Neural cell (in vitro differentiated cells): ENCODE measurements at regions not wholly inside any gene's neighbourhood (a gene's known extent, or its start where the extent isn't known, plus 50 kb on each side); places are given as distances from the start of the nearest gene placed in this dataset.

ENCODE experiments used
- H2AFZ ChIP-seq: fragments of 200-600, 300-800 bp; sonication (generic), shearing (Covaris generic); 2 replicates; pipeline ENCODE4 v1.6.0; 2014; ENCODE audit warnings: low read depth, mild to moderate bottlenecking, antibody characterized with exemption, low read length, moderate library complexity
- H3F3A ChIP-seq: fragments of 200-600 bp; shearing (Covaris generic); 2 replicates; pipeline ENCODE4 v1.6.1; 2016; ENCODE audit warnings: mild to moderate bottlenecking, moderate library complexity, mixed read lengths, antibody characterized with exemption, low read length; ENCODE audit not compliant: insufficient read depth, poor library complexity, severe bottlenecking
- H3K27ac ChIP-seq: fragments of 200-600, 300-800 bp; sonication (generic), shearing (Covaris generic); 2 replicates; pipeline ENCODE4 v1.5.1; 2014; ENCODE audit warnings: mild to moderate bottlenecking, low read length, moderate library complexity
- H3K27me3 ChIP-seq: fragments of 300-800, 200-600 bp; sonication (generic), shearing (Covaris generic); 2 replicates; pipeline ENCODE4 v1.6.0; 2014; ENCODE audit warnings: mild to moderate bottlenecking, low read depth, low read length, moderate library complexity; ENCODE audit not compliant: insufficient read depth
- H3K36me3 ChIP-seq: fragments of 300-800, 200-600 bp; sonication (generic), shearing (Covaris generic); 2 replicates; pipeline ENCODE4 v1.5.1; 2014; ENCODE audit warnings: mild to moderate bottlenecking, antibody characterized with exemption, low read length, moderate library complexity; ENCODE audit not compliant: insufficient read depth
- H3K4me2 ChIP-seq: fragments of 300-800, 200-600 bp; sonication (generic), shearing (Covaris generic); 2 replicates; pipeline ENCODE4 v1.6.0; 2014; ENCODE audit warnings: mild to moderate bottlenecking, low read length
- H3K4me3 ChIP-seq: fragments of 300-800, 200-600 bp; sonication (generic), shearing (Covaris generic); 2 replicates; pipeline ENCODE4 v1.5.1; 2014; ENCODE audit warnings: mild to moderate bottlenecking, low read length, moderate library complexity
- H3K79me2 ChIP-seq: fragments of 200-600 bp; shearing (Covaris generic); replicated peaks from 2 replicates; pipeline ENCODE4 v1.6.0; 2014; ENCODE audit warnings: mild to moderate bottlenecking, low read length, moderate library complexity; ENCODE audit not compliant: insufficient read depth
- H3K9ac ChIP-seq: fragments of 300-800, 200-600 bp; sonication (generic), shearing (Covaris generic); 2 replicates; pipeline ENCODE4 v1.6.1; 2016; ENCODE audit warnings: mild to moderate bottlenecking, low read length, mixed read lengths
- H3K9me2 ChIP-seq: fragments of 200-600 bp; shearing (Covaris generic); 2 replicates; pipeline ENCODE4 v1.6.1; 2016; ENCODE audit warnings: mild to moderate bottlenecking, low read length, mixed read lengths; ENCODE audit not compliant: insufficient read depth
- H3K9me3 ChIP-seq: fragments of 200-600, 300-800 bp; sonication (generic), shearing (Covaris generic); 2 replicates; pipeline ENCODE4 v1.6.1; 2016; ENCODE audit warnings: mild to moderate bottlenecking, mixed run types, low read length, moderate library complexity, mixed read lengths
- H4K20me1 ChIP-seq: fragments of 200-600 bp; shearing (Covaris generic); 2 replicates; pipeline ENCODE4 v1.6.1; 2016; ENCODE audit warnings: mild to moderate bottlenecking, mixed run types; ENCODE audit not compliant: insufficient read depth
- CTCF ChIP-seq: fragments of 450-650 bp; IDR thresholded peaks from 2 replicates; pipeline ENCODE4 v1.5.1; 2014; ENCODE audit warnings: antibody characterized with exemption, mild to moderate bottlenecking, moderate library complexity; ENCODE audit not compliant: poor library complexity, severe bottlenecking
- EP300 ChIP-seq: fragments of 450-650 bp; conservative IDR thresholded peaks from 2 replicates; pipeline ENCODE4 v1.6.1; 2014; ENCODE audit warnings: antibody characterized with exemption, mild to moderate bottlenecking, moderate library complexity; ENCODE audit not compliant: poor library complexity, severe bottlenecking
- EZH2 ChIP-seq: fragments of 200-600, 300-800 bp; shearing (Covaris generic), sonication (generic); IDR thresholded peaks from 2 replicates; pipeline ENCODE4 v1.6.1; 2014; ENCODE audit warnings: antibody characterized with exemption, low read length, borderline replicate concordance, mild to moderate bottlenecking; ENCODE audit not compliant: insufficient read depth, poor library complexity, severe bottlenecking
- MXI1 ChIP-seq: fragments of 450-650 bp; conservative IDR thresholded peaks from 2 replicates; pipeline ENCODE4 v1.6.1; 2014; ENCODE audit warnings: antibody characterized with exemption, mild to moderate bottlenecking; ENCODE audit not compliant: poor library complexity, severe bottlenecking
- POLR2AphosphoS5 ChIP-seq: IDR thresholded peaks from 2 replicates; pipeline ENCODE4 v1.6.1; 2012
- RAD21 ChIP-seq: fragments of 450-650 bp; conservative IDR thresholded peaks from 2 replicates; pipeline ENCODE4 v1.6.1; 2014; ENCODE audit warnings: antibody characterized with exemption, mild to moderate bottlenecking, moderate library complexity
- REST ChIP-seq: IDR thresholded peaks from 2 replicates; pipeline ENCODE4 v1.6.1; 2012; ENCODE audit warnings: borderline replicate concordance
- SMC3 ChIP-seq: fragments of 450-650 bp; conservative IDR thresholded peaks from 2 replicates; pipeline ENCODE4 v1.6.1; 2014; ENCODE audit warnings: antibody characterized with exemption, mild to moderate bottlenecking, moderate library complexity; ENCODE audit not compliant: poor library complexity
- TAF1 ChIP-seq: IDR thresholded peaks from 2 replicates; pipeline ENCODE4 v1.6.1; 2012; ENCODE audit warnings: low read depth

- Histone ChIP-seq H3K27ac (no peak overlapping the region), H3K79me2 (no peaks in the 10 kb centered on the region), H3K9me2 (no peaks in the 10 kb centered on the region), H3K27me3 (no peaks in the 10 kb centered on the region), H4K20me1 (no peaks in the 10 kb centered on the region), H3K4me2 (no peak overlapping the region), H3K9me3 (no peaks in the 10 kb centered on the region), H3K36me3 (no peaks in the 10 kb centered on the region), H3F3A (no peaks in the 10 kb centered on the region), H3K9ac (no peak overlapping the region), H2AFZ (no peak overlapping the region), H3K4me3 (no peak overlapping the region)
- TF ChIP-seq EP300, result no peak
- TF ChIP-seq RAD21, result no peak
- TF ChIP-seq MXI1, result no peak
- TF ChIP-seq SMC3, result no peak
- no peak for TF ChIP-seq EZH2
- no peak for TF ChIP-seq TAF1
- no peak for TF ChIP-seq REST
- TF ChIP-seq CTCF, result no peak
- no peak for TF ChIP-seq POLR2AphosphoS5
These were observed 218.6 kb downstream of the SNX18 start for GRCh38 chr5:54736003-54736797.

GRCh38 chr5:54733101-54733500, 215.5 kb downstream of the SNX18 start:
- H3K9ac ChIP-seq, result no peak overlapping the region
- no peak overlapping the region for H3K27ac ChIP-seq
- H3K9me2 ChIP-seq, result no peaks in the 10 kb centered on the region
- H3K36me3 ChIP-seq, result no peaks in the 10 kb centered on the region
- no peaks in the 10 kb centered on the region for H3F3A ChIP-seq
- no peak for TF ChIP-seq POLR2AphosphoS5
- no peak for TF ChIP-seq RAD21
- TF ChIP-seq MXI1, result no peak
- no peak for TF ChIP-seq EZH2
- no peak for TF ChIP-seq EP300
- no peaks in the 10 kb centered on the region for H3K79me2 ChIP-seq
- no peaks in the 10 kb centered on the region for H4K20me1 ChIP-seq
- no peaks in the 10 kb centered on the region for H3K9me3 ChIP-seq
- H3K27me3 ChIP-seq, result no peaks in the 10 kb centered on the region
- no peak overlapping the region for H3K4me2 ChIP-seq
- H3K4me3 ChIP-seq, result no peak overlapping the region
- no peak overlapping the region for H2AFZ ChIP-seq
